ENCODE measurements at regions not wholly inside any gene's neighbourhood (a gene's known extent, or its start where the extent isn't known, plus 50 kb on each side); places are given as distances from the start of the nearest gene placed in this dataset.

DNA sequence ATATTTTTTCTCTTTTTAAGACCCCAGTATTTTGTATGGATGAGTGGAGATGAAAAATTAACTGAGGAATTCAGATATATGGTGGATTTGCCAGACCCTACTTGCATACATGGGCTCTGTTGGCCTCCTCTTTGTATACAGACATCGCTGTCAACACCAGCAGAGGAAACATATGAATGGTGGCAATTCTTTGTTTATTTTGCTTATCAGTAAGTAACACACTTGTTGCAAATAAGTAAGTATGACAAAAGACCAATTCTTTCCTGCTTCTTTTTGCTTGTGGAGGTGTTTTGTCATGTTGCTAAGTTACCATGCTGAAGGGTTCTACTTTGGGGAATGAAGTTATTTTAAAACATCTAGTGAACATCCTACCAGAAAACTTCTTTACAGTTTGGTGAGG is 298.2 kb downstream of the KIF4B start:
- Histone ChIP-seq H4K20me1 (replicated peaks; ENCODE audit: control insufficient read depth, extremely low read depth, insufficient read depth, low read length) (no peaks in the 10 kb centered on the region), H3K27me3 (ENCODE audit: control insufficient read depth in 2 of 2, insufficient read depth in 2 of 2, low read length in 2 of 2) (no peaks in the 10 kb centered on the region), H3K79me2 (ENCODE audit: control insufficient read depth, insufficient read depth, low read length) (no peaks in the 10 kb centered on the region), H3K36me3 (ENCODE audit: control insufficient read depth in 2 of 2, extremely low read depth in 1 of 2, insufficient read depth in 2 of 2, low read length in 2 of 2) (no peaks in the 10 kb centered on the region), H3K27ac (ENCODE audit: insufficient read depth, low read depth, low read length) (no peak overlapping the region), H3K4me2 (ENCODE audit: insufficient read depth, low read length) (no peak overlapping the region), H3K4me1 (ENCODE audit: control insufficient read depth, extremely low read depth, insufficient read depth, low read length) (no peaks in the 10 kb centered on the region), H3K9me1 (replicated peaks; ENCODE audit: control insufficient read depth, extremely low read depth, insufficient read depth, low read length) (no peaks in the 10 kb centered on the region), H3K9ac (replicated peaks; ENCODE audit: extremely low read depth, insufficient read depth, low read length) (no peak overlapping the region), H3K9me3 (replicated peaks; ENCODE audit: control insufficient read depth, insufficient read depth, low read length) (no peaks in the 10 kb centered on the region), H2AFZ (ENCODE audit: low read depth, low read length) (no peak overlapping the region), H3K4me3 (replicated peaks in 1 of 3; ENCODE audit: insufficient read depth in 1 of 3, low read depth in 1 of 3, low read length in 3 of 3) (no peak overlapping the region)
- intact Hi-C loops (cut with micrococcal nuclease) (no loop called here), dilution Hi-C loops (cut with MboI; ENCODE audit: extremely low pct_ligation_motif_present, low sequenced_read_pairs) (no loop called here)
- ChIA-PET POLR2A (no interaction called here), CTCF (no interaction called here)
- TF ChIP-seq JUN (IDR thresholded peaks at IDR 0.05; ENCODE audit: borderline replicate concordance, insufficient read depth, insufficient read length, low read depth) (no peak), POLR2AphosphoS5 (IDR thresholded peaks at IDR 0.05; ENCODE audit: insufficient read depth, low read depth, low read length) (no peak), GATA2 (IDR thresholded peaks at IDR 0.05; ENCODE audit: insufficient read depth, insufficient read length, low read depth, low read length) (no peak), MYC (IDR thresholded peaks at IDR 0.05; ENCODE audit: low read depth, low read length) (no peak), EZH2 (IDR thresholded peaks at IDR 0.05; ENCODE audit: borderline replicate concordance, low read depth, low read length, severe bottlenecking) (no peak), FOS (IDR thresholded peaks at IDR 0.05; ENCODE audit: borderline replicate concordance, insufficient read depth, low read length) (no peak), CTCF (IDR thresholded peaks at IDR 0.05; ENCODE audit: extremely low read depth in 1 of 2, insufficient read depth in 1 of 2, low read depth in 1 of 2, low read length in 2 of 2) (no peak), MAX (IDR thresholded peaks at IDR 0.05; ENCODE audit: insufficient read depth, insufficient read length) (no peak), POLR2A (IDR thresholded peaks at IDR 0.05; ENCODE audit: low read depth, low read length) (no peak)
- FAIRE-seq (no peak), DNase-seq (ENCODE audit: low read depth, low spot score) (no peak)
- no TSS peak for BruUV-seq (replicated peaks)

Measured in endothelial cell of umbilical vein (primary cell).